ENCODE measurements at regions not wholly inside any gene's neighbourhood (a gene's known extent, or its start where the extent isn't known, plus 50 kb on each side); places are given as distances from the start of the nearest gene placed in this dataset.

DNA sequence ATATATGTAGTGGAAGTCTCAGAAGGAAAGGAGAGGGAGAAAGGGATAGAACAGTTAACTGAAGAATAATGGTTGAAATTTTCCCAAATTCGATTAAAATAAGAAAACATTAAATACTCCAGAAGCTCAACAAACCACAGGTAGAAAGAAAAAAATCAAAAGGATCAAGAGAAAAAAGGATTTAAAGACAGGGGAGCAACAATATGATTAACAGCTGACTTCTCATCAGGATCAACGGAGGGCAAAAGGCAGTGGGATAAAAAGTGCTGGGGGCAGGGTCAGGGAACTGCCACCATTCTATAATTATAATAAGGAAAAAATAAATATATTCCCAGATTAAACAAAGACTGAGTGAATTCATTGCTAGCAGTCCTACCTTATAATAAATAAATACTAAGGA, 55.3 kb downstream of the CDKN2C start:
- TF ChIP-seq EZH2 (IDR thresholded peaks at IDR 0.05; ENCODE audit: low read depth), result no peak
- TF ChIP-seq, protein P1, sequence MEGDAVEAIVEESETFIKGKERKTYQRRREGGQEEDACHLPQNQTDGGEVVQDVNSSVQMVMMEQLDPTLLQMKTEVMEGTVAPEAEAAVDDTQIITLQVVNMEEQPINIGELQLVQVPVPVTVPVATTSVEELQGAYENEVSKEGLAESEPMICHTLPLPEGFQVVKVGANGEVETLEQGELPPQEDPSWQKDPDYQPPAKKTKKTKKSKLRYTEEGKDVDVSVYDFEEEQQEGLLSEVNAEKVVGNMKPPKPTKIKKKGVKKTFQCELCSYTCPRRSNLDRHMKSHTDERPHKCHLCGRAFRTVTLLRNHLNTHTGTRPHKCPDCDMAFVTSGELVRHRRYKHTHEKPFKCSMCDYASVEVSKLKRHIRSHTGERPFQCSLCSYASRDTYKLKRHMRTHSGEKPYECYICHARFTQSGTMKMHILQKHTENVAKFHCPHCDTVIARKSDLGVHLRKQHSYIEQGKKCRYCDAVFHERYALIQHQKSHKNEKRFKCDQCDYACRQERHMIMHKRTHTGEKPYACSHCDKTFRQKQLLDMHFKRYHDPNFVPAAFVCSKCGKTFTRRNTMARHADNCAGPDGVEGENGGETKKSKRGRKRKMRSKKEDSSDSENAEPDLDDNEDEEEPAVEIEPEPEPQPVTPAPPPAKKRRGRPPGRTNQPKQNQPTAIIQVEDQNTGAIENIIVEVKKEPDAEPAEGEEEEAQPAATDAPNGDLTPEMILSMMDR (conservative IDR thresholded peaks at IDR 0.05), result no peak

Data from PC-9 (cell line).